Stimulated activated CD4-positive, alpha-beta T cell treated with anti-CD3 and anti-CD28 coated beads, Interleukin-1b, Interleukin-23, amount 100 ng/mL, for 24 hours (primary cell): ENCODE measurements at regions not wholly inside any gene's neighbourhood (a gene's known extent, or its start where the extent isn't known, plus 50 kb on each side); places are given as distances from the start of the nearest gene placed in this dataset.

ENCODE experiments used
- DNase-seq, 4 experiments: peaks; one replicate each; pipeline ENCODE4 v3.0.0-alpha.2; 2020; ENCODE audit warnings: low read depth in 4 of 4, low spot score in 1 of 4

GRCh38 chr14:94685166-94685581 lies 73.0 kb downstream of the SERPINA3 start:
- DNase-seq = no peak

- DNase-seq = no peak
These were observed 70.5 kb downstream of the SERPINA3 start for GRCh38 chr14:94682736-94683135.

- DNase-seq = no peak
These were observed 69.9 kb downstream of the SERPINA3 start for GRCh38 chr14:94682061-94682516.

GRCh38 chr14:94681300-94682060 lies 69.3 kb downstream of the SERPINA3 start:
- DNase-seq = no peak

- DNase-seq = no peak
These were observed 68.7 kb downstream of the SERPINA3 start for GRCh38 chr14:94680862-94681288.

- no peak for DNase-seq
These were observed 68.0 kb downstream of the SERPINA3 start for GRCh38 chr14:94679937-94680861.

- no peak for DNase-seq
These were observed 67.1 kb downstream of the SERPINA3 start for GRCh38 chr14:94679106-94679810.

GRCh38 chr14:94677747-94678146 lies 65.6 kb downstream of the SERPINA3 start:
- DNase-seq = no peak

- DNase-seq = no peak
These were observed 65.0 kb downstream of the SERPINA3 start for GRCh38 chr14:94677213-94677612.

- no peak for DNase-seq
These were observed 64.4 kb downstream of the SERPINA3 start for GRCh38 chr14:94676495-94677185.

GRCh38 chr14:94675036-94675435 lies 62.8 kb downstream of the SERPINA3 start:
- no peak for DNase-seq

GRCh38 chr14:94673781-94674231 lies 61.6 kb downstream of the SERPINA3 start:
- no peak for DNase-seq
